Breast epithelium (tissue), 3 donors: ENCODE measurements at regions not wholly inside any gene's neighbourhood (a gene's known extent, or its start where the extent isn't known, plus 50 kb on each side); places are given as distances from the start of the nearest gene placed in this dataset.

Source experiments
- POLR2AphosphoS5 ChIP-seq, 3 donors: sonication (generic); formaldehyde crosslinking; IDR thresholded peaks; one replicate each; pipeline ENCODE4 v1.6.1; 2017; ENCODE audit warnings: antibody characterized with exemption in 3 of 3
- TF ChIP-seq, protein P1 (sequence below), 3 donors: fragments of 450-650 bp; IDR thresholded peaks; one replicate each; pipeline ENCODE4 v1.5.1; 2016 to 2017; ENCODE audit warnings: antibody characterized with exemption in 3 of 3, mild to moderate bottlenecking in 3 of 3, moderate library complexity in 3 of 3

DNA sequence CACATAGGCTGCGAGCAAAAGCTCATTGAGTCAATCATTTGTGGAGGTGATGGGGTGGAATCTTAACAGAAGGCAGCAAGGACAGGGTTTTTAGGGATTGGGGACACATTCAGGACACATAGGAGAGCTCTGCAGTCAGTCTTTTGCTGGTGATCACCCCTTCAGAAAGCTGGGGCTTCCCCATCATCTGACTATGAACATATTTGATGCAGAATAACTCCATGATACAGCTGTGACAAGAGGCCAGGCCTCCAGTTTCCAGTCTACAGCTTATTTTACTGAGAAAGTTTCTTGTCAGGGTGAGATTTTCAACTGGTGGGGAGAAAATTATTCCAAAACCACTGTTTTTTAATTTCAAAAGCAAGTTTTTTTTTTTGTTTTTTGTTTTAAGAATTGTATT lies 134.2 kb downstream of the TMEM30B start:
- TF ChIP-seq, protein P1, sequence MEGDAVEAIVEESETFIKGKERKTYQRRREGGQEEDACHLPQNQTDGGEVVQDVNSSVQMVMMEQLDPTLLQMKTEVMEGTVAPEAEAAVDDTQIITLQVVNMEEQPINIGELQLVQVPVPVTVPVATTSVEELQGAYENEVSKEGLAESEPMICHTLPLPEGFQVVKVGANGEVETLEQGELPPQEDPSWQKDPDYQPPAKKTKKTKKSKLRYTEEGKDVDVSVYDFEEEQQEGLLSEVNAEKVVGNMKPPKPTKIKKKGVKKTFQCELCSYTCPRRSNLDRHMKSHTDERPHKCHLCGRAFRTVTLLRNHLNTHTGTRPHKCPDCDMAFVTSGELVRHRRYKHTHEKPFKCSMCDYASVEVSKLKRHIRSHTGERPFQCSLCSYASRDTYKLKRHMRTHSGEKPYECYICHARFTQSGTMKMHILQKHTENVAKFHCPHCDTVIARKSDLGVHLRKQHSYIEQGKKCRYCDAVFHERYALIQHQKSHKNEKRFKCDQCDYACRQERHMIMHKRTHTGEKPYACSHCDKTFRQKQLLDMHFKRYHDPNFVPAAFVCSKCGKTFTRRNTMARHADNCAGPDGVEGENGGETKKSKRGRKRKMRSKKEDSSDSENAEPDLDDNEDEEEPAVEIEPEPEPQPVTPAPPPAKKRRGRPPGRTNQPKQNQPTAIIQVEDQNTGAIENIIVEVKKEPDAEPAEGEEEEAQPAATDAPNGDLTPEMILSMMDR (IDR thresholded peaks at IDR 0.05): no peak
- no peak for TF ChIP-seq POLR2AphosphoS5 (IDR thresholded peaks at IDR 0.05)
